WTC11 (cell line): ENCODE measurements at regions not wholly inside any gene's neighbourhood (a gene's known extent, or its start where the extent isn't known, plus 50 kb on each side); places are given as distances from the start of the nearest gene placed in this dataset.

Source experiments
- ATAC-seq: fragments of 200-7000 bp; cut with Tn5 transposase; 2 replicates; pipeline ENCODE4 v1.10.0; 2021; ENCODE audit warnings: mild to moderate bottlenecking, moderate library complexity
- CTCF ChIA-PET: fragments of 300-600 bp; sonication (Branson Sonifier 250); formaldehyde crosslinking; loops from one replicate; lab custom pipeline; 2021; ENCODE audit warnings: antibody characterized with exemption; lab: Charles Lee
- POLR2A ChIA-PET: fragments of 350-600 bp; sonication (Branson Sonifier 250); formaldehyde crosslinking; loops from one replicate; lab custom pipeline; 2021; ENCODE audit warnings: antibody characterized with exemption; lab: Charles Lee
- DNase-seq: peaks from one replicate; pipeline ENCODE4 v3.0.0; 2021; ENCODE audit warnings: low spot score
- H3K27ac Mint-ChIP-seq: 2 replicates; pipeline ENCODE4 v1.8.0; 2021; ENCODE audit warnings: mixed read lengths
- H3K27me3 Mint-ChIP-seq: 2 replicates; pipeline ENCODE4 v1.8.0; 2021; ENCODE audit warnings: low read depth, mild to moderate bottlenecking, moderate library complexity, mixed read lengths
- H3K36me3 Mint-ChIP-seq: 2 replicates; pipeline ENCODE4 v1.8.0; 2021; ENCODE audit warnings: mixed read lengths
- H3K4me1 Mint-ChIP-seq: 2 replicates; pipeline ENCODE4 v1.8.0; 2022; ENCODE audit warnings: mixed read lengths
- H3K4me3 Mint-ChIP-seq: 2 replicates; pipeline ENCODE4 v1.8.0; 2021; ENCODE audit warnings: mild to moderate bottlenecking, moderate library complexity, mixed read lengths
- H3K9me3 Mint-ChIP-seq: 2 replicates; pipeline ENCODE4 v1.8.0; 2021; ENCODE audit warnings: mixed read lengths
- ATF1 ChIP-seq: sonication (generic); formaldehyde crosslinking; IDR thresholded peaks from 2 replicates; pipeline ENCODE4 v1.8.1; 2023; ENCODE audit warnings: mild to moderate bottlenecking, moderate library complexity, missing genetic modification reagents
- ETV6 ChIP-seq: sonication (generic); formaldehyde crosslinking; IDR thresholded peaks from 2 replicates; pipeline ENCODE4 v1.8.1; 2022; ENCODE audit warnings: mild to moderate bottlenecking, missing genetic modification reagents
- FOXK1 ChIP-seq: sonication (generic); formaldehyde crosslinking; IDR thresholded peaks from 2 replicates; pipeline ENCODE4 v1.8.0; 2022; ENCODE audit warnings: mild to moderate bottlenecking, moderate library complexity, missing genetic modification reagents
- FOXP1 ChIP-seq: sonication (generic); formaldehyde crosslinking; IDR thresholded peaks from 2 replicates; pipeline ENCODE4 v1.8.0; 2022; ENCODE audit warnings: missing genetic modification reagents, mild to moderate bottlenecking, moderate library complexity, borderline replicate concordance
- JAZF1 ChIP-seq: fragments of 250-450 bp; sonication (Bioruptor Pico); IDR thresholded peaks from 2 replicates; pipeline ENCODE4 v1.9.0; 2021; ENCODE audit warnings: moderate library complexity, mild to moderate bottlenecking, inconsistent platforms
- KAT7 ChIP-seq: sonication (generic); formaldehyde crosslinking; IDR thresholded peaks from 2 replicates; pipeline ENCODE4 v1.8.1; 2023; ENCODE audit warnings: missing genetic modification reagents, mild to moderate bottlenecking, borderline replicate concordance
- MXD4 ChIP-seq: fragments of 250-450 bp; sonication (Bioruptor Pico); IDR thresholded peaks from 2 replicates; pipeline ENCODE4 v1.8.0; 2021; ENCODE audit warnings: mild to moderate bottlenecking, moderate library complexity, borderline replicate concordance
- MYBL2 ChIP-seq: sonication (generic); formaldehyde crosslinking; IDR thresholded peaks from 2 replicates; pipeline ENCODE4 v1.8.1; 2023; ENCODE audit warnings: mild to moderate bottlenecking, moderate library complexity, missing genetic modification reagents
- NFYB ChIP-seq: sonication (generic); formaldehyde crosslinking; conservative IDR thresholded peaks from 2 replicates; pipeline ENCODE4 v1.8.0; 2022; ENCODE audit warnings: low read depth, missing genetic modification reagents
- NR3C1 ChIP-seq: sonication (generic); formaldehyde crosslinking; conservative IDR thresholded peaks from 2 replicates; pipeline ENCODE4 v1.8.1; 2023; ENCODE audit warnings: low read depth, mild to moderate bottlenecking, missing genetic modification reagents
- SMAD3 ChIP-seq: sonication (generic); formaldehyde crosslinking; IDR thresholded peaks from 2 replicates; pipeline ENCODE4 v1.8.0; 2022; ENCODE audit warnings: missing genetic modification reagents, mild to moderate bottlenecking, borderline replicate concordance
- TEAD4 ChIP-seq: sonication (generic); formaldehyde crosslinking; IDR thresholded peaks from 2 replicates; pipeline ENCODE4 v1.8.0; 2022; ENCODE audit warnings: mild to moderate bottlenecking, missing genetic modification reagents
- TP53 ChIP-seq: sonication (generic); formaldehyde crosslinking; IDR thresholded peaks from 2 replicates; pipeline ENCODE4 v1.8.1; 2023; ENCODE audit warnings: mild to moderate bottlenecking, missing genetic modification reagents
- ZBTB21 ChIP-seq: sonication (generic); formaldehyde crosslinking; IDR thresholded peaks from 2 replicates; pipeline ENCODE4 v1.8.1; 2023; ENCODE audit warnings: mild to moderate bottlenecking, missing genetic modification reagents, borderline replicate concordance
- ZNF219 ChIP-seq: sonication (generic); formaldehyde crosslinking; IDR thresholded peaks from 2 replicates; pipeline ENCODE4 v1.8.0; 2023; ENCODE audit warnings: missing genetic modification reagents, mild to moderate bottlenecking, borderline replicate concordance
- ZNF416 ChIP-seq: fragments of 250-450 bp; sonication (Bioruptor Pico); IDR thresholded peaks from 2 replicates; pipeline ENCODE4 v1.9.0; 2021; ENCODE audit warnings: mild to moderate bottlenecking, inconsistent platforms
- TF ChIP-seq, protein P1 (sequence below): sonication (generic); formaldehyde crosslinking; IDR thresholded peaks from 2 replicates; pipeline ENCODE4 v1.8.0; 2023; ENCODE audit warnings: missing genetic modification reagents
- TF ChIP-seq, protein P2 (sequence below): sonication (generic); formaldehyde crosslinking; IDR thresholded peaks from 2 replicates; pipeline ENCODE4 v1.8.0; 2022; ENCODE audit warnings: mild to moderate bottlenecking, missing genetic modification reagents
- TF ChIP-seq, protein P3 (sequence below): sonication (generic); formaldehyde crosslinking; IDR thresholded peaks from 2 replicates; pipeline ENCODE4 v1.8.1; 2022; ENCODE audit warnings: mild to moderate bottlenecking, missing genetic modification reagents, moderate library complexity, borderline replicate concordance
- TF ChIP-seq, protein P4 (sequence below): sonication (generic); formaldehyde crosslinking; conservative IDR thresholded peaks from 2 replicates; pipeline ENCODE4 v1.8.1; 2022; ENCODE audit warnings: mild to moderate bottlenecking, missing genetic modification reagents
- TF ChIP-seq, protein P5 (sequence below): fragments of 250-450 bp; sonication (Bioruptor Pico); IDR thresholded peaks from 2 replicates; pipeline ENCODE4 v2.1.2; 2022; ENCODE audit warnings: mild to moderate bottlenecking, moderate library complexity
- TF ChIP-seq, protein P6 (sequence below): sonication (generic); formaldehyde crosslinking; IDR thresholded peaks from 2 replicates; pipeline ENCODE4 v1.8.0; 2023; ENCODE audit warnings: missing genetic modification reagents, mild to moderate bottlenecking, borderline replicate concordance
- TF ChIP-seq, protein P7 (sequence below): sonication (generic); formaldehyde crosslinking; IDR thresholded peaks from 2 replicates; pipeline ENCODE4 v1.8.0; 2022; ENCODE audit warnings: mild to moderate bottlenecking, missing genetic modification reagents

DNA sequence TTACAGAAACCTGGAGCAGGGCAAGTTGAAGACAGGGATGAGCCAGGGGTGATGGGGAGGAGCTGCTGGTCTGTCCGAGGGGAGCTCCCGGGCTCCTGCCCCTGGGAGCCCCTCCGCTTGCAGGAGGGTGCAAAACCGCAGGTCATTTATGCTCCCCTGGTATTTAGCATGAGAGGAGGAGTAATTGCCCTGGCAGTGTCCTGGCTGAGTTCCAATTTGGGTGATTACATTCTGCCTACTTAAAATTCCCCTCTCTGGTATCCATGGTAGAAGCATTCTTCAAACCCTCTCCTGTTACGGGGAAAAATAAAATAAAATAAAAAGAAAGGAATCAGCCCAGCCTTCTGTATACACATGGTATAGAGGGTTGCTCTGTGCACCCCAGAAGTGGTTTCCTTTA, 61.7 kb upstream of the VRK1 start:
- H3K4me1 Mint-ChIP-seq: peaks cover 42% of the 10 kb centered on the region
- ChIA-PET POLR2A (no interaction called here), CTCF (no interaction called here)
- no peak for TF ChIP-seq ZNF219 (CRISPR knock-in tag)
- no peak for TF ChIP-seq NR3C1 (CRISPR knock-in tag)
- TF ChIP-seq FOXP1 (CRISPR knock-in tag): no peak
- TF ChIP-seq NFYB (CRISPR knock-in tag): no peak
- TF ChIP-seq JAZF1: no peak
- no peak for TF ChIP-seq MXD4 (CRISPR knock-in tag)
- TF ChIP-seq, protein P1, sequence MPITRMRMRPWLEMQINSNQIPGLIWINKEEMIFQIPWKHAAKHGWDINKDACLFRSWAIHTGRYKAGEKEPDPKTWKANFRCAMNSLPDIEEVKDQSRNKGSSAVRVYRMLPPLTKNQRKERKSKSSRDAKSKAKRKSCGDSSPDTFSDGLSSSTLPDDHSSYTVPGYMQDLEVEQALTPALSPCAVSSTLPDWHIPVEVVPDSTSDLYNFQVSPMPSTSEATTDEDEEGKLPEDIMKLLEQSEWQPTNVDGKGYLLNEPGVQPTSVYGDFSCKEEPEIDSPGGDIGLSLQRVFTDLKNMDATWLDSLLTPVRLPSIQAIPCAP (CRISPR knock-in tag): no peak
- TF ChIP-seq, protein P2, sequence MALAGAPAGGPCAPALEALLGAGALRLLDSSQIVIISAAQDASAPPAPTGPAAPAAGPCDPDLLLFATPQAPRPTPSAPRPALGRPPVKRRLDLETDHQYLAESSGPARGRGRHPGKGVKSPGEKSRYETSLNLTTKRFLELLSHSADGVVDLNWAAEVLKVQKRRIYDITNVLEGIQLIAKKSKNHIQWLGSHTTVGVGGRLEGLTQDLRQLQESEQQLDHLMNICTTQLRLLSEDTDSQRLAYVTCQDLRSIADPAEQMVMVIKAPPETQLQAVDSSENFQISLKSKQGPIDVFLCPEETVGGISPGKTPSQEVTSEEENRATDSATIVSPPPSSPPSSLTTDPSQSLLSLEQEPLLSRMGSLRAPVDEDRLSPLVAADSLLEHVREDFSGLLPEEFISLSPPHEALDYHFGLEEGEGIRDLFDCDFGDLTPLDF (CRISPR knock-in tag): no peak
- TF ChIP-seq ETV6: no peak
- no peak for TF ChIP-seq TEAD4 (CRISPR knock-in tag)
- TF ChIP-seq TP53 (CRISPR knock-in tag): no peak
- TF ChIP-seq, protein P3, sequence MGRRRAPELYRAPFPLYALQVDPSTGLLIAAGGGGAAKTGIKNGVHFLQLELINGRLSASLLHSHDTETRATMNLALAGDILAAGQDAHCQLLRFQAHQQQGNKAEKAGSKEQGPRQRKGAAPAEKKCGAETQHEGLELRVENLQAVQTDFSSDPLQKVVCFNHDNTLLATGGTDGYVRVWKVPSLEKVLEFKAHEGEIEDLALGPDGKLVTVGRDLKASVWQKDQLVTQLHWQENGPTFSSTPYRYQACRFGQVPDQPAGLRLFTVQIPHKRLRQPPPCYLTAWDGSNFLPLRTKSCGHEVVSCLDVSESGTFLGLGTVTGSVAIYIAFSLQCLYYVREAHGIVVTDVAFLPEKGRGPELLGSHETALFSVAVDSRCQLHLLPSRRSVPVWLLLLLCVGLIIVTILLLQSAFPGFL: no peak
- no peak for TF ChIP-seq MYBL2 (CRISPR knock-in tag)
- H3K27me3 Mint-ChIP-seq: no peaks in the 10 kb centered on the region
- no peak for ATAC-seq
- no peak overlapping the region for H3K4me3 Mint-ChIP-seq
- H3K27ac Mint-ChIP-seq: no peak overlapping the region
- no peak for DNase-seq
- no peaks in the 10 kb centered on the region for H3K9me3 Mint-ChIP-seq
- no peaks in the 10 kb centered on the region for H3K36me3 Mint-ChIP-seq

DNA sequence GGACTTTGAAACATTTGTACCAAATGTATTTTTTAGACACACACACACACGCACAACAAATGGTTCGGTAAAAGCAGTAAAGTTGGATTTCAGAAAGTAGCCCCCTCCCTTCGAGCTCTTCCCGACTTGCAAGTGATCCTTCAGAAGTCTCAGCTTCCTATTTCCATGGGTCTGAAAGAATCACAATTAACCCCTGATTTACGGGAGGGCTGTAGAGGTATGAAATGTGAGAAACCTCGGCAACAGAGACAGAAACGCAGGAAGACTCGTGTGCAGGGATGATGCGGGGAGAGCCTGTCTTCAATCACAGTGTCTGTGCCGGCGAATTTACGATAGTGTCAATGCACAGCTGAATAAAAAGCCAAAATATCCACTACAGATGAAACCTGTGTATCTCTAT, 60.7 kb upstream of the VRK1 start:
- TF ChIP-seq, protein P3: no peak
- TF ChIP-seq FOXK1 (CRISPR knock-in tag) (no peak), MYBL2 (CRISPR knock-in tag) (no peak), ETV6 (no peak), ZBTB21 (CRISPR knock-in tag) (no peak), TP53 (CRISPR knock-in tag) (no peak), ZNF416 (no peak)
- TF ChIP-seq, protein P4, sequence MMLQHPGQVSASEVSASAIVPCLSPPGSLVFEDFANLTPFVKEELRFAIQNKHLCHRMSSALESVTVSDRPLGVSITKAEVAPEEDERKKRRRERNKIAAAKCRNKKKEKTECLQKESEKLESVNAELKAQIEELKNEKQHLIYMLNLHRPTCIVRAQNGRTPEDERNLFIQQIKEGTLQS (CRISPR knock-in tag): no peak
- no peak for ATAC-seq
- DNase-seq: no peak
- Mint-ChIP-seq H3K27me3 (no peaks in the 10 kb centered on the region), H3K4me1 (peaks cover 48% of the 10 kb centered on the region), H3K4me3 (no peak overlapping the region), H3K9me3 (no peaks in the 10 kb centered on the region), H3K27ac (no peak overlapping the region), H3K36me3 (no peaks in the 10 kb centered on the region)
- CTCF ChIA-PET: interaction anchor here (0.6 kb wide), 1 partner anchor 70 kb away, joined by 3 read pairs; no protein-coding TSS in a partner anchor
- POLR2A ChIA-PET: no interaction called here

DNA sequence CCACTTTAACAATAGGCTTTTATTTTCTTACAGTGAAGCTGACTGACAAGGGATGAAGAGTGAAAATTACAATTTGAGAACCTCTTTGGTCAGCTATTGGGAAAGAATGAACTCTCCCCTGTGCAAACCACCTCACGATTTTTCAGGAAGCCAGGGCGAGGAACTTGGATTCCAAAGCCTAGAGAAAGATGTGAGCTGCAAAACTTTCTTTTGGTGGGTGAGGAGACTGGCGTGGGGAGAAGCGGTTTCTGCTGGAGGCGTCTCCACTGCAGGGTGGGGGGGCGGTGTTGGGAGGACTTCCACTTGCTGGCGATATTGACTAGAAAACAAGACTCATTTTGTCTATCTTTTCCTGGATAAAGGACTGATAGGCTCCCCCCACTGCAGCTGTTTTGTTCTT, 59.3 kb upstream of the VRK1 start:
- H3K27me3 Mint-ChIP-seq: peaks cover 3% of the 10 kb centered on the region; the same call in 1 of the 2 replicates
- ATAC-seq: no peak
- CTCF ChIA-PET: interaction anchor here (1.0 kb wide), 1 partner anchor 115 kb away, joined by 3 read pairs; no protein-coding TSS in a partner anchor
- no peak for DNase-seq
- no peaks in the 10 kb centered on the region for H3K36me3 Mint-ChIP-seq
- H3K27ac Mint-ChIP-seq: no peak overlapping the region
- no peaks in the 10 kb centered on the region for H3K9me3 Mint-ChIP-seq
- peaks cover 52% of the 10 kb centered on the region for H3K4me1 Mint-ChIP-seq
- TF ChIP-seq, protein P5, sequence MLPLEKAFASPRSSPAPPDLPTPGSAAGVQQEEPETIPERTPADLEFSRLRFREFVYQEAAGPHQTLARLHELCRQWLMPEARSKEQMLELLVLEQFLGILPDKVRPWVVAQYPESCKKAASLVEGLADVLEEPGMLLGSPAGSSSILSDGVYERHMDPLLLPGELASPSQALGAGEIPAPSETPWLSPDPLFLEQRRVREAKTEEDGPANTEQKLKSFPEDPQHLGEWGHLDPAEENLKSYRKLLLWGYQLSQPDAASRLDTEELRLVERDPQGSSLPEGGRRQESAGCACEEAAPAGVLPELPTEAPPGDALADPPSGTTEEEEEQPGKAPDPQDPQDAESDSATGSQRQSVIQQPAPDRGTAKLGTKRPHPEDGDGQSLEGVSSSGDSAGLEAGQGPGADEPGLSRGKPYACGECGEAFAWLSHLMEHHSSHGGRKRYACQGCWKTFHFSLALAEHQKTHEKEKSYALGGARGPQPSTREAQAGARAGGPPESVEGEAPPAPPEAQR: no peak
- TF ChIP-seq, protein P6, sequence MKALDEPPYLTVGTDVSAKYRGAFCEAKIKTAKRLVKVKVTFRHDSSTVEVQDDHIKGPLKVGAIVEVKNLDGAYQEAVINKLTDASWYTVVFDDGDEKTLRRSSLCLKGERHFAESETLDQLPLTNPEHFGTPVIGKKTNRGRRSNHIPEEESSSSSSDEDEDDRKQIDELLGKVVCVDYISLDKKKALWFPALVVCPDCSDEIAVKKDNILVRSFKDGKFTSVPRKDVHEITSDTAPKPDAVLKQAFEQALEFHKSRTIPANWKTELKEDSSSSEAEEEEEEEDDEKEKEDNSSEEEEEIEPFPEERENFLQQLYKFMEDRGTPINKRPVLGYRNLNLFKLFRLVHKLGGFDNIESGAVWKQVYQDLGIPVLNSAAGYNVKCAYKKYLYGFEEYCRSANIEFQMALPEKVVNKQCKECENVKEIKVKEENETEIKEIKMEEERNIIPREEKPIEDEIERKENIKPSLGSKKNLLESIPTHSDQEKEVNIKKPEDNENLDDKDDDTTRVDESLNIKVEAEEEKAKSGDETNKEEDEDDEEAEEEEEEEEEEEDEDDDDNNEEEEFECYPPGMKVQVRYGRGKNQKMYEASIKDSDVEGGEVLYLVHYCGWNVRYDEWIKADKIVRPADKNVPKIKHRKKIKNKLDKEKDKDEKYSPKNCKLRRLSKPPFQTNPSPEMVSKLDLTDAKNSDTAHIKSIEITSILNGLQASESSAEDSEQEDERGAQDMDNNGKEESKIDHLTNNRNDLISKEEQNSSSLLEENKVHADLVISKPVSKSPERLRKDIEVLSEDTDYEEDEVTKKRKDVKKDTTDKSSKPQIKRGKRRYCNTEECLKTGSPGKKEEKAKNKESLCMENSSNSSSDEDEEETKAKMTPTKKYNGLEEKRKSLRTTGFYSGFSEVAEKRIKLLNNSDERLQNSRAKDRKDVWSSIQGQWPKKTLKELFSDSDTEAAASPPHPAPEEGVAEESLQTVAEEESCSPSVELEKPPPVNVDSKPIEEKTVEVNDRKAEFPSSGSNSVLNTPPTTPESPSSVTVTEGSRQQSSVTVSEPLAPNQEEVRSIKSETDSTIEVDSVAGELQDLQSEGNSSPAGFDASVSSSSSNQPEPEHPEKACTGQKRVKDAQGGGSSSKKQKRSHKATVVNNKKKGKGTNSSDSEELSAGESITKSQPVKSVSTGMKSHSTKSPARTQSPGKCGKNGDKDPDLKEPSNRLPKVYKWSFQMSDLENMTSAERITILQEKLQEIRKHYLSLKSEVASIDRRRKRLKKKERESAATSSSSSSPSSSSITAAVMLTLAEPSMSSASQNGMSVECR (CRISPR knock-in tag): no peak
- TF ChIP-seq SMAD3 (CRISPR knock-in tag) (no peak), KAT7 (no peak), ATF1 (CRISPR knock-in tag) (no peak)
- TF ChIP-seq, protein P7, sequence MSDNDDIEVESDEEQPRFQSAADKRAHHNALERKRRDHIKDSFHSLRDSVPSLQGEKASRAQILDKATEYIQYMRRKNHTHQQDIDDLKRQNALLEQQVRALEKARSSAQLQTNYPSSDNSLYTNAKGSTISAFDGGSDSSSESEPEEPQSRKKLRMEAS: no peak
- TF ChIP-seq, all 79 proteins: peak for 0
- POLR2A ChIA-PET: no interaction called here
- no peak overlapping the region for H3K4me3 Mint-ChIP-seq
